T-helper 22 cell (primary cell): ENCODE measurements at regions not wholly inside any gene's neighbourhood (a gene's known extent, or its start where the extent isn't known, plus 50 kb on each side); places are given as distances from the start of the nearest gene placed in this dataset.
"Not testable (repeated sequence)": the region's sequence is repeated elsewhere in the genome, so short reads cannot be mapped to it uniquely, and the experiment has no call there.

ENCODE experiments used
- DNase-seq: peaks from one replicate; pipeline ENCODE4 v3.0.0-alpha.2; 2020; ENCODE audit warnings: low read depth

- DNase-seq: no peak
These were observed 173.3 kb downstream of the CD83 start for GRCh38 chr6:14290772-14291330.

- no peak for DNase-seq
These were observed 173.8 kb downstream of the CD83 start for GRCh38 chr6:14291331-14291730.

- DNase-seq: no peak
These were observed 174.5 kb downstream of the CD83 start for GRCh38 chr6:14292119-14292518.

GRCh38 chr6:14294270-14294951, 176.8 kb downstream of the CD83 start:
- DNase-seq: no peak

- not testable (repeated sequence) for DNase-seq
These were observed 179.1 kb downstream of the CD83 start for GRCh38 chr6:14296698-14297097.

GRCh38 chr6:14297118-14297517, 179.5 kb downstream of the CD83 start:
- DNase-seq: not testable (repeated sequence)

GRCh38 chr6:14300189-14300588, 182.6 kb downstream of the CD83 start:
- not testable (repeated sequence) for DNase-seq

GRCh38 chr6:14300721-14301120, 183.1 kb downstream of the CD83 start:
- DNase-seq: not testable (repeated sequence)

GRCh38 chr6:14301477-14301876, 183.9 kb downstream of the CD83 start:
- DNase-seq: not testable (repeated sequence)

- no peak for DNase-seq
These were observed 187.6 kb downstream of the CD83 start for GRCh38 chr6:14305131-14305530.

- no peak for DNase-seq
These were observed 188.1 kb downstream of the CD83 start for GRCh38 chr6:14305624-14306023.

- no peak for DNase-seq
These were observed 188.8 kb downstream of the CD83 start for GRCh38 chr6:14306151-14306906.

- DNase-seq: no peak
These were observed 191.9 kb downstream of the CD83 start for GRCh38 chr6:14309516-14309915.

GRCh38 chr6:14309951-14310445, 192.4 kb downstream of the CD83 start:
- DNase-seq: no peak

- DNase-seq: no peak
These were observed 193.4 kb downstream of the CD83 start for GRCh38 chr6:14310960-14311359.

GRCh38 chr6:14312587-14312986, 195.0 kb downstream of the CD83 start:
- no peak for DNase-seq

- DNase-seq: no peak
These were observed 195.7 kb downstream of the CD83 start for GRCh38 chr6:14313248-14313647.

- no peak for DNase-seq
These were observed 197.8 kb downstream of the CD83 start for GRCh38 chr6:14315353-14315752.

GRCh38 chr6:14316651-14317386, 199.2 kb downstream of the CD83 start:
- no peak for DNase-seq

- DNase-seq: no peak
These were observed 199.9 kb downstream of the CD83 start for GRCh38 chr6:14317387-14317970.

- no peak for DNase-seq
These were observed 202.8 kb downstream of the CD83 start for GRCh38 chr6:14320332-14320731.
